H1 (cell line): ENCODE measurements at regions not wholly inside any gene's neighbourhood (a gene's known extent, or its start where the extent isn't known, plus 50 kb on each side); places are given as distances from the start of the nearest gene placed in this dataset.

Experiments
- GABPA ChIP-seq: IDR thresholded peaks from 2 replicates; pipeline ENCODE4 v1.6.1; 2011; ENCODE audit warnings: mild to moderate bottlenecking, low read length, moderate library complexity, borderline replicate concordance; ENCODE audit not compliant: insufficient read depth
- HDAC6 ChIP-seq: IDR thresholded peaks from one replicate; pipeline ENCODE4 v1.7.1; 2012; ENCODE audit warnings: low read depth, mild to moderate bottlenecking, inconsistent platforms, low read length, moderate library complexity
- RNF2 ChIP-seq: fragments of 200-900, 300-1000 bp; sonication (generic); IDR thresholded peaks from 2 replicates; pipeline ENCODE4 v1.7.1; 2016; ENCODE audit warnings: borderline replicate concordance, low read depth, mild to moderate bottlenecking, antibody characterized with exemption, low read length; ENCODE audit not compliant: poor library complexity, severe bottlenecking; ENCODE audit errors: missing control alignments

DNA sequence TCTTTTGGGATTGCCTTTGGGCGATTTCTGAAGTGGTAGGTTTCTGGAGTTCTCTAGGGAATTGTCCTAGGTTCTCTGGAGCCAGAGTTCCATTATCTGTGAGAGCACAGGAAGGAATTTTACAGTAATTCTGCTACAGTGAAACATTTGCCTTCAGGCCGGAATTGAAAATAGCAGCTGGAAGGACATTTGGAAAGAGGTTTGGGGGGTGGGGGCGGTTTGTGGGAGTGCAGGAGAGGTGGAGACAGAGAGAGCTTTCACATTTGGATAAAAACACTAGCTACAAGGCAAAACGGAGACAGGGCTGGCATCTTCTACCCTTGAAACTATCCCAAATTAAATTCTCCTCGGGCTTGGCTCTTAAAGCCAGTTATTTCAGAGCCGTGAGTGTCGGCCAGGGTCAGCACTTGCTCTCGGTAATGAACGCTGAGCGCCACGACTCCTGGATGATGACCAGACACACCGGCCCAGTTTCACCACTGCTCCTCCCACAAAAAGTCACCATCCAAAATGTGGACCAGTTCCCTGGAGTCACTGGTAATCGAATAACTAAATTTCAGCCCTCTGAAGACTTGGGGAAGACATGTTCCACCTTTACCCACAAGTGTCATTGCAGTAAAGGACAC lies 67.7 kb upstream of the TANC2 start (continued):
- TF ChIP-seq RNF2 (no peak), HDAC6 (no peak), GABPA (no peak)
- TF ChIP-seq, all 59 proteins: peak for 0
